Endodermal cell (in vitro differentiated cells): ENCODE measurements at regions not wholly inside any gene's neighbourhood (a gene's known extent, or its start where the extent isn't known, plus 50 kb on each side); places are given as distances from the start of the nearest gene placed in this dataset.

Source experiments
- DNase-seq: peaks from one replicate; pipeline ENCODE4 v3.0.0-alpha.2; 2017
- H3K27ac ChIP-seq: 2 replicates; pipeline ENCODE4 v1.5.1; 2013; ENCODE audit warnings: mild to moderate bottlenecking, low read depth, low read length, moderate library complexity
- H3K27me3 ChIP-seq: 2 replicates; pipeline ENCODE4 v1.6.1; 2013; ENCODE audit warnings: mild to moderate bottlenecking, low read length, moderate library complexity; ENCODE audit not compliant: insufficient read depth, control insufficient read depth, poor library complexity, severe bottlenecking
- H3K36me3 ChIP-seq: 2 replicates; pipeline ENCODE4 v1.7.0; 2013; ENCODE audit warnings: mild to moderate bottlenecking, low read length, moderate library complexity; ENCODE audit not compliant: control insufficient read depth, insufficient read depth
- H3K4me1 ChIP-seq: one replicate; pipeline ENCODE4 v1.7.0; 2013; ENCODE audit warnings: low read length; ENCODE audit not compliant: control insufficient read depth, insufficient read depth
- H3K4me3 ChIP-seq: 2 replicates; pipeline ENCODE4 v1.5.1; 2013; ENCODE audit warnings: mild to moderate bottlenecking, low read length, moderate library complexity
- H3K9ac ChIP-seq: 2 replicates; pipeline ENCODE4 v1.6.1; 2013; ENCODE audit warnings: mild to moderate bottlenecking, low read length, moderate library complexity; ENCODE audit not compliant: poor library complexity, severe bottlenecking; ENCODE audit errors: extremely low read depth
- H3K9me3 ChIP-seq: 2 replicates; pipeline ENCODE4 v1.6.1; 2013; ENCODE audit warnings: mild to moderate bottlenecking, low read length, moderate library complexity; ENCODE audit not compliant: control insufficient read depth
- H3K27ac Mint-ChIP-seq: 2 replicates; pipeline ENCODE4 v1.8.0; 2020; ENCODE audit warnings: mixed read lengths
- H3K27me3 Mint-ChIP-seq: 2 replicates; pipeline ENCODE4 v1.8.0; 2021; ENCODE audit warnings: mild to moderate bottlenecking, mixed read lengths; ENCODE audit not compliant: insufficient read depth
- H3K36me3 Mint-ChIP-seq: 2 replicates; pipeline ENCODE4 v1.8.0; 2020; ENCODE audit warnings: low read depth, mixed read lengths
- H3K4me1 Mint-ChIP-seq: 2 replicates; pipeline ENCODE4 v1.8.0; 2020; ENCODE audit warnings: mixed read lengths
- H3K4me3 Mint-ChIP-seq: 2 replicates; pipeline ENCODE4 v1.8.0; 2020; ENCODE audit warnings: mild to moderate bottlenecking, moderate library complexity, mixed read lengths
- H3K9me3 Mint-ChIP-seq: 2 replicates; pipeline ENCODE4 v1.8.0; 2020; ENCODE audit warnings: mild to moderate bottlenecking, mixed read lengths
- CTCF ChIP-seq: fragments of 200-600 bp; sonication (generic); conservative IDR thresholded peaks from 2 replicates; pipeline ENCODE4 v1.5.0; 2021; ENCODE audit warnings: antibody characterized with exemption, mild to moderate bottlenecking
- WGBS, 2 experiments: methylation state at CpG; one replicate each; pipeline versions ENCODE4 v1.1.5 to v1.1.7; 2013; ENCODE audit warnings: missing lambda C conversion rate in 2 of 2, mixed read lengths in 1 of 2; ENCODE audit not compliant: insufficient coverage in 1 of 2, insufficient read length in 1 of 2; 5-methylcytosine and 5-hydroxymethylcytosine counted together

GRCh38 chr4:95651891-95652290 is 103.1 kb upstream of the UNC5C start:
- TF ChIP-seq CTCF, result no peak
- WGBS, 2 experiments, result 100% methylated on average over 1 of the region's 1 CpG; no CpG with 5 or more reads in 1 of the 2 experiments
- no peaks in the 10 kb centered on the region for H3K4me1 Mint-ChIP-seq

GRCh38 chr4:95644417-95644816 is 95.6 kb upstream of the UNC5C start:
- H3K4me3 Mint-ChIP-seq, result no peak overlapping the region
- TF ChIP-seq CTCF, result no peak

More at GRCh38 chr4:95651891-95652290, 103.1 kb upstream of the UNC5C start:
- Mint-ChIP-seq H3K4me3 (no peak overlapping the region), H3K36me3 (no peaks in the 10 kb centered on the region), H3K27ac (no peak overlapping the region), H3K9me3 (peaks cover 13% of the 10 kb centered on the region), H3K27me3 (no peaks in the 10 kb centered on the region)
- Histone ChIP-seq H3K27ac (no peak overlapping the region), H3K9me3 (peaks cover 10% of the 10 kb centered on the region), H3K4me3 (no peak overlapping the region), H3K36me3 (no peaks in the 10 kb centered on the region), H3K4me1 (no peaks in the 10 kb centered on the region), H3K9ac (no peak overlapping the region), H3K27me3 (no peaks in the 10 kb centered on the region)
- no peak for DNase-seq

GRCh38 chr4:95643627-95644026 is 94.9 kb upstream of the UNC5C start:
- WGBS, 2 experiments, result 0% methylated on average over 1 of the region's 1 CpG

More at GRCh38 chr4:95644417-95644816, 95.6 kb upstream of the UNC5C start:
- Histone ChIP-seq H3K27me3 (no peaks in the 10 kb centered on the region), H3K9me3 (no peaks in the 10 kb centered on the region), H3K27ac (no peak overlapping the region), H3K4me1 (no peaks in the 10 kb centered on the region), H3K36me3 (no peaks in the 10 kb centered on the region), H3K9ac (no peak overlapping the region), H3K4me3 (no peak overlapping the region)
- Mint-ChIP-seq H3K27me3 (no peaks in the 10 kb centered on the region), H3K36me3 (no peaks in the 10 kb centered on the region), H3K9me3 (no peaks in the 10 kb centered on the region), H3K27ac (no peak overlapping the region), H3K4me1 (peaks cover 11% of the 10 kb centered on the region)
- DNase-seq, result no peak

More at GRCh38 chr4:95643627-95644026, 94.9 kb upstream of the UNC5C start:
- no peak for DNase-seq
- H3K36me3 Mint-ChIP-seq, result no peaks in the 10 kb centered on the region
- H3K27ac Mint-ChIP-seq, result no peak overlapping the region
- H3K9ac ChIP-seq, result no peak overlapping the region
- no peak for TF ChIP-seq CTCF
- H3K9me3 ChIP-seq, result no peaks in the 10 kb centered on the region
- H3K36me3 ChIP-seq, result no peaks in the 10 kb centered on the region
- no peaks in the 10 kb centered on the region for H3K9me3 Mint-ChIP-seq
- H3K4me1 Mint-ChIP-seq, result peaks cover 11% of the 10 kb centered on the region
- no peaks in the 10 kb centered on the region for H3K4me1 ChIP-seq
- H3K27me3 Mint-ChIP-seq, result no peaks in the 10 kb centered on the region
- no peak overlapping the region for H3K27ac ChIP-seq
- no peak overlapping the region for H3K4me3 Mint-ChIP-seq
- no peak overlapping the region for H3K4me3 ChIP-seq
- H3K27me3 ChIP-seq, result no peaks in the 10 kb centered on the region
